ENCODE measurements at regions not wholly inside any gene's neighbourhood (a gene's known extent, or its start where the extent isn't known, plus 50 kb on each side); places are given as distances from the start of the nearest gene placed in this dataset.

GRCh38 chr6:168371185-168371584 is 51.6 kb upstream of the DACT2 start:
- no peaks in the 10 kb centered on the region for H3K36me3 ChIP-seq (ENCODE audit: control insufficient read depth, insufficient read depth, low read length)

More at GRCh38 chr6:168371185-168371584, 51.6 kb upstream of the DACT2 start:
- FAIRE-seq (no peak), ATAC-seq (no peak), DNase-seq (ENCODE audit: extremely low read depth in 1 of 4, low spot score in 3 of 4) (no peak)
- TF ChIP-seq SAFB (IDR thresholded peaks at IDR 0.05; ENCODE audit: borderline replicate concordance, low read depth, low read length) (no peak), BHLHE40 (IDR thresholded peaks at IDR 0.05; ENCODE audit: low read length) (0 out of 2 replicates have a peak, but pooled peaks have one; percentile 30), RFX7 (CRISPR knock-in tag; IDR thresholded peaks at IDR 0.05) (no peak), SIN3B (IDR thresholded peaks at IDR 0.05; ENCODE audit: low read depth) (no peak), E2F6 (IDR thresholded peaks at IDR 0.05; ENCODE audit: borderline replicate concordance in 1 of 2, extremely low read depth in 1 of 2, insufficient read depth in 1 of 2, insufficient read length in 1 of 2, low read depth in 1 of 2, low read length in 1 of 2, poor library complexity in 1 of 2, severe bottlenecking in 1 of 2) (peak in 1 of 2 experiments; percentile 63), ZNF583 (CRISPR knock-in tag; IDR thresholded peaks at IDR 0.05) (no peak), ZNF316 (IDR thresholded peaks at IDR 0.05) (no peak)
- TF ChIP-seq, protein P1, sequence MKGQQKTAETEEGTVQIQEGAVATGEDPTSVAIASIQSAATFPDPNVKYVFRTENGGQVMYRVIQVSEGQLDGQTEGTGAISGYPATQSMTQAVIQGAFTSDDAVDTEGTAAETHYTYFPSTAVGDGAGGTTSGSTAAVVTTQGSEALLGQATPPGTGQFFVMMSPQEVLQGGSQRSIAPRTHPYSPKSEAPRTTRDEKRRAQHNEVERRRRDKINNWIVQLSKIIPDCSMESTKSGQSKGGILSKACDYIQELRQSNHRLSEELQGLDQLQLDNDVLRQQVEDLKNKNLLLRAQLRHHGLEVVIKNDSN (CRISPR knock-in tag; IDR thresholded peaks at IDR 0.05) = peak; percentile 49
- TF ChIP-seq, protein P2, sequence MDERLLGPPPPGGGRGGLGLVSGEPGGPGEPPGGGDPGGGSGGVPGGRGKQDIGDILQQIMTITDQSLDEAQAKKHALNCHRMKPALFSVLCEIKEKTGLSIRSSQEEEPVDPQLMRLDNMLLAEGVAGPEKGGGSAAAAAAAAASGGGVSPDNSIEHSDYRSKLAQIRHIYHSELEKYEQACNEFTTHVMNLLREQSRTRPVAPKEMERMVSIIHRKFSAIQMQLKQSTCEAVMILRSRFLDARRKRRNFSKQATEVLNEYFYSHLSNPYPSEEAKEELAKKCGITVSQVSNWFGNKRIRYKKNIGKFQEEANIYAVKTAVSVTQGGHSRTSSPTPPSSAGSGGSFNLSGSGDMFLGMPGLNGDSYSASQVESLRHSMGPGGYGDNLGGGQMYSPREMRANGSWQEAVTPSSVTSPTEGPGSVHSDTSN (CRISPR knock-in tag; IDR thresholded peaks at IDR 0.05; ENCODE audit: low read depth) = no peak
- TF ChIP-seq, protein P2 (tag; conservative IDR thresholded peaks at IDR 0.05; ENCODE audit: low read depth) = no peak
- peaks cover 19 to 80% of the 10 kb centered on the region in 2 experiments for H3K27me3 ChIP-seq (ENCODE audit: control insufficient read depth in 2 of 2, insufficient read depth in 2 of 2, low read length in 2 of 2)
- POLR2A ChIA-PET = interaction anchor here (0.7 kb wide), 1 partner anchor 20 kb away, joined by 4 read pairs; no protein-coding TSS in a partner anchor
- no peak overlapping the region for H3K9ac ChIP-seq (ENCODE audit: insufficient read depth in 1 of 2, low read depth in 2 of 2, low read length in 2 of 2)
- CTCF ChIA-PET (ENCODE audit: low intra/inter-chr PET ratio) = interaction anchor here (0.6 kb wide), 1 partner anchor 514 kb away, joined by 3 read pairs; no protein-coding TSS in a partner anchor
- WGBS (ENCODE audit: insufficient coverage, low coverage, missing lambda C conversion rate) = 2% methylated on average over 11 of the region's 11 CpGs
- H3K4me3 ChIP-seq = no peak overlapping the region
- H3K9me1 ChIP-seq (ENCODE audit: control insufficient read depth, insufficient read depth, low read length) = peaks cover 2% of the 10 kb centered on the region
- H3K27ac ChIP-seq (ENCODE audit: extremely low read depth, low read depth, low read length) = no peak overlapping the region
- no TSS peak for BruUV-seq (replicated peaks)
- intact Hi-C loops (cut with micrococcal nuclease) (no loop called here), in situ Hi-C loops (cut with MboI) (loop anchor here (5.0 kb wide), 1 partner anchor 521 kb away; no protein-coding TSS in a partner anchor)
- no peaks in the 10 kb centered on the region for H3K79me2 ChIP-seq (ENCODE audit: control insufficient read depth, insufficient read depth, low read length)
- no peaks in the 10 kb centered on the region for H3K9me3 ChIP-seq (replicated peaks; ENCODE audit: control insufficient read depth, insufficient read depth, low read depth, low read length)
- H3K4me2 ChIP-seq (ENCODE audit: insufficient read depth, low read length) = no peak overlapping the region
- peaks cover 4% of the 10 kb centered on the region for H4K20me1 ChIP-seq (replicated peaks; ENCODE audit: control insufficient read depth, insufficient read depth, low read length)
- H2AFZ ChIP-seq (ENCODE audit: low read depth, low read length) = no peak overlapping the region
- peaks cover 0 to 8% of the 10 kb centered on the region in 2 experiments; a peak in 2 of 5 replicates for H3K4me1 ChIP-seq (replicated peaks in 1 of 2; ENCODE audit: control insufficient read depth in 2 of 2, insufficient read depth in 2 of 2, low read length in 2 of 2)
